GM23338 (cell line): ENCODE measurements at regions not wholly inside any gene's neighbourhood (a gene's known extent, or its start where the extent isn't known, plus 50 kb on each side); places are given as distances from the start of the nearest gene placed in this dataset.

Source experiments
- ATAC-seq: fragments of 200-7000 bp; cut with Tn5 transposase; 3 replicates; pipeline ENCODE4 v1.9.1; 2020
- DNase-seq: peaks from one replicate; pipeline ENCODE4 v3.0.0-alpha.2; 2015; ENCODE audit warnings: low spot score
- H2AFZ ChIP-seq: fragments of 200-600 bp; sonication (generic); 2 replicates; pipeline ENCODE4 v1.8.0; 2016; ENCODE audit warnings: antibody characterized with exemption, mild to moderate bottlenecking, moderate library complexity
- H3F3A ChIP-seq: fragments of 200-600 bp; sonication (generic); replicated peaks from 2 replicates; pipeline ENCODE4 v1.8.0; 2017; ENCODE audit warnings: antibody characterized with exemption, mixed run types, low read depth
- H3K27ac ChIP-seq: fragments of 200-600 bp; sonication (generic); 2 replicates; pipeline ENCODE4 v1.6.1; 2016; ENCODE audit warnings: low read depth
- H3K27me3 ChIP-seq: fragments of 200-600 bp; sonication (generic); 2 replicates; pipeline ENCODE4 v1.8.0; 2016; ENCODE audit warnings: mild to moderate bottlenecking, mixed run types, moderate library complexity; ENCODE audit not compliant: insufficient read depth
- H3K36me3 ChIP-seq: fragments of 200-600 bp; sonication (generic); 2 replicates; pipeline ENCODE4 v1.8.0; 2016; ENCODE audit warnings: mild to moderate bottlenecking; ENCODE audit not compliant: insufficient read depth
- H3K4me1 ChIP-seq: fragments of 200-600 bp; sonication (generic); 2 replicates; pipeline ENCODE4 v1.8.0; 2016; ENCODE audit warnings: mild to moderate bottlenecking, moderate library complexity; ENCODE audit not compliant: insufficient read depth
- H3K4me2 ChIP-seq: fragments of 200-600 bp; sonication (generic); 2 replicates; pipeline ENCODE4 v1.7.1; 2017; ENCODE audit warnings: mixed run types
- H3K4me3 ChIP-seq: fragments of 200-600 bp; sonication (generic); 2 replicates; pipeline ENCODE4 v1.6.1; 2016; ENCODE audit warnings: mixed run types
- H3K79me2 ChIP-seq: fragments of 200-600 bp; sonication (generic); replicated peaks from 2 replicates; pipeline ENCODE4 v1.8.0; 2017; ENCODE audit warnings: mild to moderate bottlenecking; ENCODE audit not compliant: insufficient read depth
- H3K9me2 ChIP-seq: fragments of 200-600 bp; sonication (generic); 2 replicates; pipeline ENCODE4 v1.8.0; 2017; ENCODE audit not compliant: insufficient read depth
- H4K20me1 ChIP-seq: fragments of 200-600 bp; sonication (generic); replicated peaks from 2 replicates; pipeline ENCODE4 v1.8.0; 2017; ENCODE audit warnings: mild to moderate bottlenecking; ENCODE audit not compliant: insufficient read depth
- H3K27ac Mint-ChIP-seq: 2 replicates; pipeline ENCODE4 v1.8.0; 2020; ENCODE audit warnings: inconsistent platforms, mild to moderate bottlenecking, moderate library complexity, mixed read lengths
- H3K27me3 Mint-ChIP-seq: 3 replicates; pipeline ENCODE4 v1.8.0; 2022; ENCODE audit warnings: low read depth, mild to moderate bottlenecking, moderate library complexity, mixed read lengths, inconsistent platforms; ENCODE audit not compliant: insufficient read depth, poor library complexity
- H3K36me3 Mint-ChIP-seq: 3 replicates; pipeline ENCODE4 v1.8.0; 2021; ENCODE audit warnings: low read depth, mild to moderate bottlenecking, inconsistent platforms, moderate library complexity, mixed read lengths
- H3K4me1 Mint-ChIP-seq: 3 replicates; pipeline ENCODE4 v1.8.0; 2020; ENCODE audit warnings: mild to moderate bottlenecking, inconsistent platforms, mixed read lengths
- H3K4me3 Mint-ChIP-seq: 3 replicates; pipeline ENCODE4 v1.8.0; 2021; ENCODE audit warnings: moderate library complexity, mild to moderate bottlenecking, inconsistent platforms, mixed read lengths
- H3K9me3 Mint-ChIP-seq: 3 replicates; pipeline ENCODE4 v1.8.0; 2020; ENCODE audit warnings: moderate library complexity, mild to moderate bottlenecking, inconsistent platforms, mixed read lengths
- ETS1 ChIP-seq: IDR thresholded peaks from 2 replicates; pipeline ENCODE4 v1.6.1; 2016; ENCODE audit warnings: antibody characterized with exemption
- EZH2 ChIP-seq: fragments of 200-600 bp; sonication (generic); IDR thresholded peaks from one replicate; pipeline ENCODE4 v1.8.0; 2017; ENCODE audit warnings: antibody characterized with exemption, mild to moderate bottlenecking, low read depth; ENCODE audit not compliant: unreplicated experiment
- EZH2phosphoT487 ChIP-seq: fragments of 200-600 bp; sonication (generic); IDR thresholded peaks from one replicate; pipeline ENCODE4 v1.8.1; 2018; ENCODE audit warnings: antibody characterized with exemption; ENCODE audit not compliant: unreplicated experiment
- NANOG ChIP-seq: IDR thresholded peaks from 2 replicates; pipeline ENCODE4 v1.6.1; 2016; ENCODE audit warnings: antibody characterized with exemption, borderline replicate concordance
- POLR2AphosphoS5 ChIP-seq: IDR thresholded peaks from 2 replicates; pipeline ENCODE4 v1.6.1; 2016; ENCODE audit warnings: antibody characterized with exemption, low read depth
- STAT1 ChIP-seq: IDR thresholded peaks from one replicate; pipeline ENCODE4 v1.6.1; 2016; ENCODE audit warnings: antibody characterized with exemption; ENCODE audit not compliant: unreplicated experiment
- ZNF462 ChIP-seq: fragments of 250-450 bp; sonication (Bioruptor Pico); IDR thresholded peaks from 2 replicates; pipeline ENCODE4 v1.5.0; 2020; ENCODE audit warnings: mild to moderate bottlenecking, moderate library complexity

- H4K20me1 ChIP-seq, result no peaks in the 10 kb centered on the region
- Mint-ChIP-seq H3K4me3 (no peak overlapping the region), H3K27me3 (peaks cover 1% of the 10 kb centered on the region), H3K4me1 (peaks cover 6% of the 10 kb centered on the region), H3K9me3 (peaks cover 11% of the 10 kb centered on the region), H3K27ac (no peak overlapping the region), H3K36me3 (peaks cover 8% of the 10 kb centered on the region; the same call in 2 of the 3 replicates)
- H2AFZ ChIP-seq, result no peak overlapping the region
- H3K9me2 ChIP-seq, result no peaks in the 10 kb centered on the region; the same call in 1 of the 2 replicates
- H3K27me3 ChIP-seq, result no peaks in the 10 kb centered on the region
- no peaks in the 10 kb centered on the region for H3K36me3 ChIP-seq
- ATAC-seq, result no peak
- no peak overlapping the region for H3K4me2 ChIP-seq
- no peak for DNase-seq
- H3K27ac ChIP-seq, result no peak overlapping the region
- no peaks in the 10 kb centered on the region for H3K79me2 ChIP-seq
- no peak for TF ChIP-seq EZH2phosphoT487
- no peak for TF ChIP-seq POLR2AphosphoS5
- no peak for TF ChIP-seq EZH2
- no peak for TF ChIP-seq STAT1
- no peak overlapping the region for H3K4me3 ChIP-seq
- no peaks in the 10 kb centered on the region for H3F3A ChIP-seq
- H3K4me1 ChIP-seq, result peaks cover under 1% of the 10 kb centered on the region; the same call in 1 of the 2 replicates
Observed at GRCh38 chr3:62935793-62936192, 60.6 kb upstream of the CADPS start.

GRCh38 chr3:62936626-62937254 is 61.5 kb upstream of the CADPS start:
- H3K4me3 Mint-ChIP-seq, result no peak overlapping the region
- no peak for TF ChIP-seq EZH2
- TF ChIP-seq ETS1, result no peak
- no peak for TF ChIP-seq ZNF462 (CRISPR knock-in tag)
- TF ChIP-seq NANOG, result no peak
- Histone ChIP-seq H3K4me1 (peaks cover 5% of the 10 kb centered on the region; the same call in 1 of the 2 replicates), H2AFZ (no peak overlapping the region), H3K4me3 (no peak overlapping the region), H3K79me2 (no peaks in the 10 kb centered on the region), H3K4me2 (no peak overlapping the region), H4K20me1 (no peaks in the 10 kb centered on the region), H3F3A (no peaks in the 10 kb centered on the region), H3K9me2 (no peaks in the 10 kb centered on the region; the same call in 1 of the 2 replicates), H3K27me3 (no peaks in the 10 kb centered on the region), H3K36me3 (no peaks in the 10 kb centered on the region), H3K27ac (no peak overlapping the region)
- peaks cover 11% of the 10 kb centered on the region for H3K9me3 Mint-ChIP-seq
- peaks cover 1% of the 10 kb centered on the region for H3K27me3 Mint-ChIP-seq
- no peak overlapping the region for H3K27ac Mint-ChIP-seq
- H3K4me1 Mint-ChIP-seq, result peaks cover 13% of the 10 kb centered on the region
- H3K36me3 Mint-ChIP-seq, result peaks cover 8% of the 10 kb centered on the region; the same call in 2 of the 3 replicates
- DNase-seq (no peak), ATAC-seq (no peak)
